ENCODE measurements at regions not wholly inside any gene's neighbourhood (a gene's known extent, or its start where the extent isn't known, plus 50 kb on each side); places are given as distances from the start of the nearest gene placed in this dataset.

- Histone ChIP-seq H3K27ac (ENCODE audit: low read length) (no peak overlapping the region), H3K4me1 (ENCODE audit: control insufficient read depth, insufficient read depth, low read length) (no peaks in the 10 kb centered on the region), H3K9me3 (ENCODE audit: control insufficient read depth, insufficient read depth, low read length) (no peaks in the 10 kb centered on the region), H3K36me3 (ENCODE audit: control insufficient read depth, insufficient read depth, low read length) (no peaks in the 10 kb centered on the region), H3K4me3 (ENCODE audit: low read length) (no peak overlapping the region), H3K27me3 (ENCODE audit: control insufficient read depth, insufficient read depth, low read length) (no peaks in the 10 kb centered on the region)
- DNase-seq (no peak), ATAC-seq (no peak)
- no peaks in the 10 kb centered on the region for H3K9me3 Mint-ChIP-seq
- H3K36me3 Mint-ChIP-seq: no peaks in the 10 kb centered on the region
- no peaks in the 10 kb centered on the region for H3K4me1 Mint-ChIP-seq
- H3K4me3 Mint-ChIP-seq: no peak overlapping the region
- 93% methylated on average over 6 of the region's 7 CpGs for WGBS (ENCODE audit: insufficient coverage)
- TF ChIP-seq CTCF (IDR thresholded peaks at IDR 0.05): no peak
- peaks cover 0 to 6% of the 10 kb centered on the region in 2 donors for H3K27me3 Mint-ChIP-seq (ENCODE audit: low read depth in 2 of 2)
- intact Hi-C loops (cut with micrococcal nuclease): no loop called here
- no peak overlapping the region for H3K27ac Mint-ChIP-seq
Observed at GRCh38 chr9:737400-738120, 103.9 kb upstream of the DMRT1 start.

- H3K27me3 Mint-ChIP-seq (ENCODE audit: low read depth in 2 of 2): peaks cover 0 to 6% of the 10 kb centered on the region in 2 donors
- 92% methylated on average over 14 of the region's 14 CpGs for WGBS (ENCODE audit: insufficient coverage)
- Histone ChIP-seq H3K27ac (ENCODE audit: low read length) (no peak overlapping the region), H3K4me1 (ENCODE audit: control insufficient read depth, insufficient read depth, low read length) (no peaks in the 10 kb centered on the region), H3K9me3 (ENCODE audit: control insufficient read depth, insufficient read depth, low read length) (no peaks in the 10 kb centered on the region), H3K36me3 (ENCODE audit: control insufficient read depth, insufficient read depth, low read length) (no peaks in the 10 kb centered on the region), H3K4me3 (ENCODE audit: low read length) (no peak overlapping the region), H3K27me3 (ENCODE audit: control insufficient read depth, insufficient read depth, low read length) (no peaks in the 10 kb centered on the region)
- no peaks in the 10 kb centered on the region for H3K36me3 Mint-ChIP-seq
- DNase-seq: no peak
- no peak overlapping the region for H3K27ac Mint-ChIP-seq
- intact Hi-C loops (cut with micrococcal nuclease): no loop called here
- TF ChIP-seq CTCF (IDR thresholded peaks at IDR 0.05): no peak
- H3K4me3 Mint-ChIP-seq: no peak overlapping the region
- no peaks in the 10 kb centered on the region for H3K9me3 Mint-ChIP-seq
- no peaks in the 10 kb centered on the region for H3K4me1 Mint-ChIP-seq
- no peak for ATAC-seq
Observed at GRCh38 chr9:738209-738915, 103.1 kb upstream of the DMRT1 start.

- Mint-ChIP-seq H3K27ac (no peak overlapping the region), H3K4me1 (no peaks in the 10 kb centered on the region), H3K4me3 (no peak overlapping the region), H3K9me3 (no peaks in the 10 kb centered on the region), H3K36me3 (no peaks in the 10 kb centered on the region), H3K27me3 (ENCODE audit: low read depth in 2 of 2) (peaks cover 0 to 6% of the 10 kb centered on the region in 2 donors)
- no peak for TF ChIP-seq CTCF (IDR thresholded peaks at IDR 0.05)
- no peaks in the 10 kb centered on the region for H3K9me3 ChIP-seq (ENCODE audit: control insufficient read depth, insufficient read depth, low read length)
- intact Hi-C loops (cut with micrococcal nuclease): no loop called here
- H3K4me3 ChIP-seq (ENCODE audit: low read length): no peak overlapping the region
- no peaks in the 10 kb centered on the region for H3K4me1 ChIP-seq (ENCODE audit: control insufficient read depth, insufficient read depth, low read length)
- no peak overlapping the region for H3K27ac ChIP-seq (ENCODE audit: low read length)
- no peak for DNase-seq
- H3K36me3 ChIP-seq (ENCODE audit: control insufficient read depth, insufficient read depth, low read length): no peaks in the 10 kb centered on the region
- no peaks in the 10 kb centered on the region for H3K27me3 ChIP-seq (ENCODE audit: control insufficient read depth, insufficient read depth, low read length)
- ATAC-seq: no peak
Observed at GRCh38 chr9:739362-739761, 102.1 kb upstream of the DMRT1 start.
